Skeletal muscle satellite cell (primary cell): ENCODE measurements at regions not wholly inside any gene's neighbourhood (a gene's known extent, or its start where the extent isn't known, plus 50 kb on each side); places are given as distances from the start of the nearest gene placed in this dataset.
"Not testable (repeated sequence)": the region's sequence is repeated elsewhere in the genome, so short reads cannot be mapped to it uniquely, and the experiment has no call there.

ENCODE experiments used
- H3K27me3 ChIP-seq: 2 replicates; pipeline ENCODE4 v1.7.0; 2013; ENCODE audit warnings: low read length; ENCODE audit not compliant: control insufficient read depth, insufficient read depth
- H3K36me3 ChIP-seq: 2 replicates; pipeline ENCODE4 v1.7.0; 2013; ENCODE audit warnings: mild to moderate bottlenecking, control low read depth, low read length; ENCODE audit not compliant: insufficient read depth
- H3K4me1 ChIP-seq: 2 replicates; pipeline ENCODE4 v1.7.0; 2013; ENCODE audit warnings: low read length; ENCODE audit not compliant: control insufficient read depth, insufficient read depth
- H3K4me2 ChIP-seq: 2 replicates; pipeline ENCODE4 v1.7.0; 2013; ENCODE audit warnings: mild to moderate bottlenecking, low read length
- H3K4me3 ChIP-seq: 2 replicates; pipeline ENCODE4 v1.7.0; 2013; ENCODE audit warnings: low read length
- H3K9ac ChIP-seq: 2 replicates; pipeline ENCODE4 v1.7.0; 2013; ENCODE audit warnings: mild to moderate bottlenecking, low read depth, low read length, moderate library complexity
- H3K9me3 ChIP-seq: replicated peaks from 2 replicates; pipeline ENCODE4 v1.7.0; 2013; ENCODE audit warnings: mild to moderate bottlenecking, control low read depth, low read length

DNA sequence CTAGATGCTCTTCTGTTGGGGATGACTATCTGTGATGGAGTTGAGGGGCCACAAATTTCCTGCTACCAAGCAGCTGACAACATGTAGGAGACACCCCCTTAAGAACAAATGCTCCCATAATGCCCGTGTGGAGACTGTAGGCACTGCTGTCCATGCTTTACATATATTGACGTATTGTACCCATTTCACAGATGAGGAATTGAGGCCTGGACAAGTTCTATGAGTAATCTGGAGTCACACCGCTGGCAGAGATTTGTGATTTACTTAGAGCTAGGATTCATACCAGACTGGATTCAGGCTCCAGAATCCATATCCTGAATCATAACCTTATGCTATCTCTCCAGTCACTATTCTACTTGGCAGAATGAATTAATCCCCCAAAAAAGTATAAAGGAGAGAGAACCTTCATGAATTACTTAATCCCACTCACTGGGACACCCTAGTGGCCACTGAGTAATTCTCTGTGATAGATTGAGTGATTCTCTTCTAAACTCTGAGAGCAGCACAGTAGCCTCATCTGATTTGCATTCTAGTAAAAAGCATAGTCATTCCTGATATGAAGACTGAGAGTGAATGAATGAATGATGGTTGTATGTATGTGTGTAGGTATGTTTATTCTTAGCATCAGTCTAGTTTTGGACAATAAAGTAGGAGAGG lies 460.7 kb upstream of the MEIS1 start:
- no peaks in the 10 kb centered on the region for H3K9me3 ChIP-seq
- no peaks in the 10 kb centered on the region for H3K4me1 ChIP-seq
- no peak overlapping the region for H3K4me3 ChIP-seq
- H3K4me2 ChIP-seq = no peak overlapping the region
- no peaks in the 10 kb centered on the region for H3K36me3 ChIP-seq
- H3K9ac ChIP-seq = no peak overlapping the region
- H3K27me3 ChIP-seq = no peaks in the 10 kb centered on the region

- H3K4me2 ChIP-seq = no peak overlapping the region
- no peaks in the 10 kb centered on the region for H3K4me1 ChIP-seq
- H3K9ac ChIP-seq = no peak overlapping the region
- no peaks in the 10 kb centered on the region for H3K36me3 ChIP-seq
- no peaks in the 10 kb centered on the region for H3K27me3 ChIP-seq
- no peak overlapping the region for H3K4me3 ChIP-seq
- H3K9me3 ChIP-seq = no peaks in the 10 kb centered on the region
These were observed 465.8 kb upstream of the MEIS1 start for GRCh38 chr2:65969161-65969560.

DNA sequence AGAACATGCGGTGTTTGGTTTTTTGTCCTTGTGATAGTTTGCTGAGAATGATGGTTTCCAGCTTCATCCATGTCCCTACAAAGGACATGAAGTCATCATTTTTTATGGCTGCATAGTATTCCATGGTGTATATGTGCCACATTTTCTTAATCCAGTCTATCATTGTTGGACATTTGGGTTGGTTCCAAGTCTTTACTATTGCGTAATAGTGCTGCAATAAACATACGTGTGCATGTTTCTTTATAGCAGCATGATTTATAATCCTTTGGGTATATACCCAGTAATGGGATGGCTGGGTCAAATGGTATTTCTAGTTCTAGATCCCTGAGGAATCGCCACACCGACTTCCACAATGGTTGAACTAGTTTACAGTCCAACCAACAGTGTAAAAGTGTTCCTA lies 471.6 kb upstream of the MEIS1 start:
- H3K4me3 ChIP-seq = not testable (repeated sequence)

DNA sequence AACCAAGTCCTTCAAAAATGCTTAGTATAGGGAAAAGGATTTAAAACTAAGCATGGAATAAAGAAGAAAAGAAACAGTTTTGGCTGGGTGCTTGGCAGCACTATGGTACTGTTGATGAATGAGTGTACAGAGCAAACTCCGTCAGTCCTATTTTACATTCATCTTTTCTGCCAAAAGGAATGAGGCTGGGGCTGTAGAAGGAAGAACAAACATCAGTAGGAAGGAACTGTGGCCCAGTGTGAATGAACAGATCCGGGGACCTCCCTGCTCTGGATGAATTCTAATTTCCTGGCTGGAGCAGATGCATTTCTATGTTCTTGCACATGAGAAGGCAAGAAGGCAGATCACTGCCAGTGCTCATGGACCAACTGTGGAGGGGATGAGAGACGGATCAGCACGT lies 474.0 kb upstream of the MEIS1 start:
- Histone ChIP-seq H3K4me3 (no peak overlapping the region), H3K4me1 (no peaks in the 10 kb centered on the region), H3K36me3 (no peaks in the 10 kb centered on the region), H3K9me3 (no peaks in the 10 kb centered on the region), H3K9ac (no peak overlapping the region), H3K4me2 (no peak overlapping the region), H3K27me3 (no peaks in the 10 kb centered on the region)

More for the DNA sequence above, 471.6 kb upstream of the MEIS1 start:
- not testable (repeated sequence) for H3K9ac ChIP-seq, H3K27me3 ChIP-seq, H3K4me2 ChIP-seq, H3K9me3 ChIP-seq, H3K36me3 ChIP-seq, H3K4me1 ChIP-seq

GRCh38 chr2:65957886-65958285 lies 477.0 kb upstream of the MEIS1 start:
- Histone ChIP-seq H3K4me2 (no peak overlapping the region), H3K36me3 (no peaks in the 10 kb centered on the region), H3K9me3 (no peaks in the 10 kb centered on the region), H3K9ac (no peak overlapping the region), H3K27me3 (no peaks in the 10 kb centered on the region), H3K4me1 (no peaks in the 10 kb centered on the region), H3K4me3 (no peak overlapping the region)

DNA sequence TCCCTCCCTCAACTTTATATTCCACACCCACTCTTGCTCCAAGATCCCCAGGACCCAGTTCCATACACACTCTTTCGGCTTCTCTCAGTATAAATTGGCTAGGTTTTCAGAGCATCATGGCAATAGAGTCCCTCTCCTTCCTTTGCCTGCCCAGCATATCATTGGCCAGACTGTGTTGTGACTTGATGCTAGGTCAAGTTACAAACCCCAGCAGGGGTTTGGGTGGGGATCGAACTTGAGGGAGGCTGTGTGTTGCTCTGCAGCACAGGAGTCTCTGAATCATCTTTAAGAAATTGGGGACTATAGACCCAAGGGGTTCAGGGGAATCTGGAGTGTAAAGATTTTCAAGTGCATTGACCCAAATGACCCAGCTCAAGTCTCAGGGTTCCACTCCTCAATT lies 477.5 kb upstream of the MEIS1 start:
- Histone ChIP-seq H3K4me1 (no peaks in the 10 kb centered on the region), H3K9ac (no peak overlapping the region), H3K4me3 (no peak overlapping the region), H3K9me3 (no peaks in the 10 kb centered on the region), H3K4me2 (no peak overlapping the region), H3K27me3 (no peaks in the 10 kb centered on the region), H3K36me3 (no peaks in the 10 kb centered on the region)

DNA sequence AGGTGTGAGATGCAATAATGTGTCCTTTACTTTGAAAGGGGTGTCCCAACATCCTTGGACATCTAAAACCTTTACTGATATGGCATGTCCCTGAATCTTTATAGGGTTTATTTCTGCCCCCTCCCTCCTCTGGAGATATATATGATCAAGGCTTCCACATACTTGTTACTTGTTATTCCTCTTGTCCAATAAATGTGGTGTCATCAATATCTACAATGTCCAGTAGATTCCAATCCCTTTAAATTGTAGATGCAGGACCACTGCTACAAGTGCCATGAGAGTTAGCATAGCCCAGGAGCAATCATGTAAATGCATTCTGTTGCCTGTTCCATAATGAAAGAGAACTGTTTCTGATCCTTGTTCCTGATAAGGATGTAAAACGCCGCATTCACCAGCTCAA lies 479.7 kb upstream of the MEIS1 start:
- Histone ChIP-seq H3K27me3 (peaks cover 4% of the 10 kb centered on the region), H3K4me2 (no peak overlapping the region), H3K4me1 (no peaks in the 10 kb centered on the region), H3K36me3 (no peaks in the 10 kb centered on the region), H3K4me3 (no peak overlapping the region), H3K9me3 (no peaks in the 10 kb centered on the region), H3K9ac (no peak overlapping the region)

- H3K36me3 ChIP-seq = no peaks in the 10 kb centered on the region
- no peak overlapping the region for H3K4me2 ChIP-seq
- H3K9ac ChIP-seq = no peak overlapping the region
- no peaks in the 10 kb centered on the region for H3K4me1 ChIP-seq
- peaks cover 4% of the 10 kb centered on the region for H3K27me3 ChIP-seq
- no peaks in the 10 kb centered on the region for H3K9me3 ChIP-seq
- H3K4me3 ChIP-seq = no peak overlapping the region
These were observed 481.8 kb upstream of the MEIS1 start for GRCh38 chr2:65952966-65953761.

- Histone ChIP-seq H3K4me3 (no peak overlapping the region), H3K36me3 (no peaks in the 10 kb centered on the region), H3K27me3 (no peaks in the 10 kb centered on the region), H3K9ac (no peak overlapping the region), H3K9me3 (no peaks in the 10 kb centered on the region), H3K4me1 (no peaks in the 10 kb centered on the region), H3K4me2 (no peak overlapping the region)
These were observed 490.7 kb upstream of the MEIS1 start for GRCh38 chr2:65944213-65944612.

DNA sequence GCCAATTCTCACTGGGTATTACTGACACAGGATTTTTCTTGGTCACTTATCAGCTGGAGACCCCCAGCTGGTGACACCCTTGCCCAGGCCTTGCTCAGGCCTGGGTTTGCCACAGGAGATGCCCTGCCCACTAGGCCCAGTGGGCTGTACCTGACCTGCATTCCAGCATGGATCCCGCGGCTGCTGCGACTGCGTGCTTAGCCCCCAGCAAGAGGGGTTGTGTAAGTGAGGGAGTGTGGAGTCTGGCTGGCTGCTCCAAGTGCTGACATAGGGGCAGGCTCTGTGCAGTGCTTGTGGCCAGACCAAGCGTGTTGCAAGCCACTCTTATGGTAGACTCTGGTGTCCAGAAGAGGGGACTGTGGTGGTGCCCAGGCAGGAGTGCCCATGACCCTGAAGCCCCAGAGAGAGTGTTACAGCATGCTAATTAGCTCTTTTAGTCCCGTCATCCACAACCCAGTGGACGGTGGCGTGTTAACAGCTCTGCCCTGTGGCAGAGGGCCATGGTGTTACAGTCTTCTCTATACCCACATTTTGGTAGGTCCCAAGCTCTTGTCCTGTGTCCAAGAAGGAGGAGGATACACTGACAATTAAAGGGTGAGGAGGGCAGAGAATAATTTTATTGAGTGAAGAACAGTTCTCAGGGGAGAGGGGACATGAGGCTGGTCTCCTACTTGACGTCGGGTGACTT lies 491.7 kb upstream of the MEIS1 start:
- Histone ChIP-seq H3K36me3 (no peaks in the 10 kb centered on the region), H3K4me3 (no peak overlapping the region), H3K9ac (no peak overlapping the region), H3K4me1 (peaks cover 2% of the 10 kb centered on the region), H3K27me3 (no peaks in the 10 kb centered on the region), H3K9me3 (no peaks in the 10 kb centered on the region), H3K4me2 (no peak overlapping the region)

- no peak overlapping the region for H3K4me2 ChIP-seq
- H3K36me3 ChIP-seq = no peaks in the 10 kb centered on the region
- no peaks in the 10 kb centered on the region for H3K9me3 ChIP-seq
- no peaks in the 10 kb centered on the region for H3K27me3 ChIP-seq
- H3K9ac ChIP-seq = no peak overlapping the region
- peaks cover 17% of the 10 kb centered on the region for H3K4me1 ChIP-seq
- no peak overlapping the region for H3K4me3 ChIP-seq
These were observed 494.1 kb upstream of the MEIS1 start for GRCh38 chr2:65940856-65941255.
